ENCODE measurements at regions not wholly inside any gene's neighbourhood (a gene's known extent, or its start where the extent isn't known, plus 50 kb on each side); places are given as distances from the start of the nearest gene placed in this dataset.
A peak's percentile ranks its signal among the peaks of the same experiment; 100 is the strongest.

GRCh38 chr1:79396901-79397300 is 390.4 kb upstream of the ADGRL4 start:
- no peak for DNase-seq

- DNase-seq = no peak
Measured at GRCh38 chr1:79388694-79389361, 382.3 kb upstream of the ADGRL4 start.

GRCh38 chr1:79386730-79387129 is 380.2 kb upstream of the ADGRL4 start:
- DNase-seq = no peak

- DNase-seq = no peak
Measured at GRCh38 chr1:79380078-79380477, 373.5 kb upstream of the ADGRL4 start.

- DNase-seq = no peak
Measured at GRCh38 chr1:79376106-79376505, 369.6 kb upstream of the ADGRL4 start.

- no peak for DNase-seq
Measured at GRCh38 chr1:79375352-79375751, 368.8 kb upstream of the ADGRL4 start.

- no peak for DNase-seq
Measured at GRCh38 chr1:79374397-79374796, 367.9 kb upstream of the ADGRL4 start.

- peak; percentile 62 to 91 for DNase-seq
Measured at GRCh38 chr1:79373481-79374125, 367.1 kb upstream of the ADGRL4 start.

- DNase-seq = no peak
Measured at GRCh38 chr1:79371802-79372201, 365.3 kb upstream of the ADGRL4 start.

- DNase-seq = no peak
Measured at GRCh38 chr1:79369091-79369490, 362.6 kb upstream of the ADGRL4 start.

GRCh38 chr1:79364896-79365295 is 358.4 kb upstream of the ADGRL4 start:
- no peak for DNase-seq

GRCh38 chr1:79363430-79363829 is 356.9 kb upstream of the ADGRL4 start:
- DNase-seq = no peak

GRCh38 chr1:79362470-79362869 is 355.9 kb upstream of the ADGRL4 start:
- DNase-seq = no peak

GRCh38 chr1:79355090-79355489 is 348.6 kb upstream of the ADGRL4 start:
- DNase-seq = no peak

GRCh38 chr1:79353224-79353623 is 346.7 kb upstream of the ADGRL4 start:
- peak; percentile 43 to 64 for DNase-seq

- DNase-seq = no peak
Measured at GRCh38 chr1:79326875-79327274, 320.3 kb upstream of the ADGRL4 start.

- DNase-seq = no peak
Measured at GRCh38 chr1:79325705-79326104, 319.2 kb upstream of the ADGRL4 start.

GRCh38 chr1:79325126-79325525 is 318.6 kb upstream of the ADGRL4 start:
- DNase-seq = no peak

GRCh38 chr1:79323239-79324025 is 316.9 kb upstream of the ADGRL4 start:
- DNase-seq = no peak

GRCh38 chr1:79322511-79323027 is 316.0 kb upstream of the ADGRL4 start:
- no peak for DNase-seq

GRCh38 chr1:79312438-79312837 is 305.9 kb upstream of the ADGRL4 start:
- DNase-seq = no peak

GRCh38 chr1:79310609-79311008 is 304.1 kb upstream of the ADGRL4 start:
- DNase-seq = peak in 1 of 2 experiments; percentile 31

- DNase-seq = no peak
Measured at GRCh38 chr1:79304131-79304530, 297.6 kb upstream of the ADGRL4 start.

- no peak for DNase-seq
Measured at GRCh38 chr1:79303040-79303439, 296.5 kb upstream of the ADGRL4 start.
